Cardiac septum (tissue), 1 donor: ENCODE measurements at regions not wholly inside any gene's neighbourhood (a gene's known extent, or its start where the extent isn't known, plus 50 kb on each side); places are given as distances from the start of the nearest gene placed in this dataset.
A peak's percentile ranks its signal among the peaks of the same experiment; 100 is the strongest.

Experiments used
- DNase-seq: peaks from one replicate; pipeline ENCODE4 v3.0.0-alpha.2; 2020; ENCODE audit warnings: low spot score
- intact Hi-C: fragments of 100-400 bp; cut with DNase I; formaldehyde crosslinking; loops from one replicate; pipeline ENCODE4 v1.14.0; 2022
- donor health status: DM: no; HTN: no; CAD: no.

- DNase-seq: no peak
- intact Hi-C loops: loop anchor here (10.0 kb wide), 1 partner anchor 766 kb away; no protein-coding TSS in a partner anchor
Measured at GRCh38 chr10:78428579-78428978, 394.9 kb downstream of the RPS24 start.

GRCh38 chr10:78429984-78430383 lies 396.3 kb downstream of the RPS24 start:
- intact Hi-C loops: loop anchor here (10.0 kb wide), 1 partner anchor 765 kb away; no protein-coding TSS in a partner anchor
- no peak for DNase-seq

- intact Hi-C loops: no loop called here
- DNase-seq: peak; percentile 69
Measured at GRCh38 chr10:78432583-78432982, 398.9 kb downstream of the RPS24 start.

- intact Hi-C loops: no loop called here
Measured at GRCh38 chr10:78433076-78433595, 399.5 kb downstream of the RPS24 start.

GRCh38 chr10:78433766-78434535 lies 400.3 kb downstream of the RPS24 start:
- intact Hi-C loops: no loop called here
- DNase-seq: peak; percentile 66

More at GRCh38 chr10:78433076-78433595, 399.5 kb downstream of the RPS24 start:
- peak; percentile 46 for DNase-seq

GRCh38 chr10:78434886-78435285 lies 401.2 kb downstream of the RPS24 start:
- intact Hi-C loops: loop anchor here (5.0 kb wide), 1 partner anchor 123 kb away; no protein-coding TSS in a partner anchor
- DNase-seq: peak; percentile 70

- DNase-seq: peak; percentile 31
Measured at GRCh38 chr10:78435484-78436221, 402.0 kb downstream of the RPS24 start.

GRCh38 chr10:78436222-78436573 lies 402.5 kb downstream of the RPS24 start:
- intact Hi-C loops: loop anchor here (5.0 kb wide), 1 partner anchor 124 kb away; no protein-coding TSS in a partner anchor
- no peak for DNase-seq

More at GRCh38 chr10:78435484-78436221, 402.0 kb downstream of the RPS24 start:
- intact Hi-C loops: loop anchor here (5.0 kb wide), 1 partner anchor 123 kb away; no protein-coding TSS in a partner anchor

GRCh38 chr10:78436706-78437406 lies 403.2 kb downstream of the RPS24 start:
- peak; percentile 69 for DNase-seq
- intact Hi-C loops: loop anchor here (5.0 kb wide), 1 partner anchor 125 kb away; no protein-coding TSS in a partner anchor

GRCh38 chr10:78437407-78437768 lies 403.7 kb downstream of the RPS24 start:
- intact Hi-C loops: loop anchor here (5.0 kb wide), 1 partner anchor 125 kb away; no protein-coding TSS in a partner anchor

GRCh38 chr10:78437998-78438906 lies 404.6 kb downstream of the RPS24 start:
- DNase-seq: peak; percentile 50
- intact Hi-C loops: loop anchor here (5.0 kb wide), 1 partner anchor 126 kb away; no protein-coding TSS in a partner anchor

More at GRCh38 chr10:78437407-78437768, 403.7 kb downstream of the RPS24 start:
- DNase-seq: peak; percentile 1

- intact Hi-C loops: loop anchor here (5.0 kb wide), 1 partner anchor 127 kb away; no protein-coding TSS in a partner anchor
- DNase-seq: peak; percentile 56
Measured at GRCh38 chr10:78438907-78439809, 405.5 kb downstream of the RPS24 start.

- intact Hi-C loops: no loop called here
Measured at GRCh38 chr10:78441010-78441409, 407.3 kb downstream of the RPS24 start.

GRCh38 chr10:78441694-78442093 lies 408.0 kb downstream of the RPS24 start:
- intact Hi-C loops: no loop called here
- DNase-seq: peak; percentile 47

More at GRCh38 chr10:78441010-78441409, 407.3 kb downstream of the RPS24 start:
- DNase-seq: no peak

GRCh38 chr10:78442836-78443550 lies 409.3 kb downstream of the RPS24 start:
- DNase-seq: peak; percentile 54
- intact Hi-C loops: no loop called here

GRCh38 chr10:78443900-78444571 lies 410.4 kb downstream of the RPS24 start:
- intact Hi-C loops: no loop called here
- peak; percentile 51 for DNase-seq
